Osteoblast (primary cell): ENCODE measurements at regions not wholly inside any gene's neighbourhood (a gene's known extent, or its start where the extent isn't known, plus 50 kb on each side); places are given as distances from the start of the nearest gene placed in this dataset.
A peak's percentile ranks its signal among the peaks of the same experiment; 100 is the strongest.

Source experiments
- DNase-seq: peaks from one replicate; pipeline ENCODE4 v3.0.0; 2011; ENCODE audit warnings: low spot score, mixed read lengths; ENCODE audit not compliant: insufficient read length; ENCODE audit errors: missing footprints
- H2AFZ ChIP-seq: 2 replicates; pipeline ENCODE4 v1.6.0; 2011; ENCODE audit warnings: mild to moderate bottlenecking, low read length
- H3K27ac ChIP-seq: 2 replicates; pipeline ENCODE4 v1.5.1; 2011; ENCODE audit warnings: mild to moderate bottlenecking, low read depth, low read length, moderate library complexity
- H3K27me3 ChIP-seq: 2 replicates; pipeline ENCODE4 v1.6.0; 2012; ENCODE audit warnings: mild to moderate bottlenecking, control low read depth, inconsistent platforms, low read length, moderate library complexity; ENCODE audit not compliant: insufficient read depth
- H3K36me3 ChIP-seq: 2 replicates; pipeline ENCODE4 v1.5.1; 2011; ENCODE audit warnings: mild to moderate bottlenecking, low read length, control low read depth, moderate library complexity; ENCODE audit not compliant: insufficient read depth
- H3K4me1 ChIP-seq: 2 replicates; pipeline ENCODE4 v1.5.1; 2011; ENCODE audit warnings: mild to moderate bottlenecking, low read length, control low read depth, moderate library complexity; ENCODE audit not compliant: insufficient read depth
- H3K4me2 ChIP-seq: 2 replicates; pipeline ENCODE4 v1.6.0; 2011; ENCODE audit warnings: mild to moderate bottlenecking, low read length; ENCODE audit not compliant: insufficient read depth
- H3K4me3 ChIP-seq: fragments of 200-600 bp; sonication (generic); 3 replicates; pipeline ENCODE4 v1.5.1; 2012; ENCODE audit warnings: mild to moderate bottlenecking, low read length, inconsistent platforms; ENCODE audit not compliant: insufficient read depth
- H3K79me2 ChIP-seq: 2 replicates; pipeline ENCODE4 v1.6.0; 2012; ENCODE audit warnings: mild to moderate bottlenecking, low read length, control low read depth, inconsistent platforms; ENCODE audit not compliant: insufficient read depth
- H3K9me3 ChIP-seq: 2 replicates; pipeline ENCODE4 v1.5.1; 2011; ENCODE audit warnings: low read depth, low read length, control low read depth
- H4K20me1 ChIP-seq: 2 replicates; pipeline ENCODE4 v1.6.0; 2012; ENCODE audit warnings: mild to moderate bottlenecking, low read length, control low read depth; ENCODE audit not compliant: insufficient read depth
- TF ChIP-seq, protein P1 (sequence below): IDR thresholded peaks from 2 replicates; pipeline ENCODE4 v1.5.1; 2011; ENCODE audit warnings: mild to moderate bottlenecking, low read depth, low read length, moderate library complexity; ENCODE audit errors: extremely low read depth

DNA sequence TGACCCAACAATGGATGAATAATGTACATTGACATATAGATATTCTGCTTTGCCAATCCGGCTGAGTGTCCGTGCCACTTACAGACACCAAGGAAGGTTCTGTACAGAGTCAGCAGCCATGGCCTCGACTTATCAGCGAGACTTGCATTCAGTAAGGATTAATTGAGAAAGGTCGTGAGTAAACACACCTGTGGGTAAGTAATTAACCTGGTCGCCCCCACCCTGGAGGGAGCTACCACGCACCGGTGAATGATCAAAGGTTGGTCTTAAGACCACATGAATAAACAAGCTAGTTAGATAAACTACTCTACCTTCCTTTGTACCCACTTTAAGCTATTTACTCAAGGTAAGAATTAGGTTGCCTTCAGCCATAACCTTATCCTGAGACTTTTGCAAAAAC, 66.5 kb upstream of the MFGE8 start:
- Histone ChIP-seq H3K27me3 (no peaks in the 10 kb centered on the region), H3K9me3 (no peaks in the 10 kb centered on the region), H3K4me3 (no peak overlapping the region), H3K27ac (no peak overlapping the region), H3K4me2 (no peak overlapping the region), H3K4me1 (peaks cover 24% of the 10 kb centered on the region), H4K20me1 (no peaks in the 10 kb centered on the region), H2AFZ (no peak overlapping the region), H3K79me2 (no peaks in the 10 kb centered on the region), H3K36me3 (no peaks in the 10 kb centered on the region)
- no peak for DNase-seq
- TF ChIP-seq, protein P1, sequence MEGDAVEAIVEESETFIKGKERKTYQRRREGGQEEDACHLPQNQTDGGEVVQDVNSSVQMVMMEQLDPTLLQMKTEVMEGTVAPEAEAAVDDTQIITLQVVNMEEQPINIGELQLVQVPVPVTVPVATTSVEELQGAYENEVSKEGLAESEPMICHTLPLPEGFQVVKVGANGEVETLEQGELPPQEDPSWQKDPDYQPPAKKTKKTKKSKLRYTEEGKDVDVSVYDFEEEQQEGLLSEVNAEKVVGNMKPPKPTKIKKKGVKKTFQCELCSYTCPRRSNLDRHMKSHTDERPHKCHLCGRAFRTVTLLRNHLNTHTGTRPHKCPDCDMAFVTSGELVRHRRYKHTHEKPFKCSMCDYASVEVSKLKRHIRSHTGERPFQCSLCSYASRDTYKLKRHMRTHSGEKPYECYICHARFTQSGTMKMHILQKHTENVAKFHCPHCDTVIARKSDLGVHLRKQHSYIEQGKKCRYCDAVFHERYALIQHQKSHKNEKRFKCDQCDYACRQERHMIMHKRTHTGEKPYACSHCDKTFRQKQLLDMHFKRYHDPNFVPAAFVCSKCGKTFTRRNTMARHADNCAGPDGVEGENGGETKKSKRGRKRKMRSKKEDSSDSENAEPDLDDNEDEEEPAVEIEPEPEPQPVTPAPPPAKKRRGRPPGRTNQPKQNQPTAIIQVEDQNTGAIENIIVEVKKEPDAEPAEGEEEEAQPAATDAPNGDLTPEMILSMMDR, result no peak

DNA sequence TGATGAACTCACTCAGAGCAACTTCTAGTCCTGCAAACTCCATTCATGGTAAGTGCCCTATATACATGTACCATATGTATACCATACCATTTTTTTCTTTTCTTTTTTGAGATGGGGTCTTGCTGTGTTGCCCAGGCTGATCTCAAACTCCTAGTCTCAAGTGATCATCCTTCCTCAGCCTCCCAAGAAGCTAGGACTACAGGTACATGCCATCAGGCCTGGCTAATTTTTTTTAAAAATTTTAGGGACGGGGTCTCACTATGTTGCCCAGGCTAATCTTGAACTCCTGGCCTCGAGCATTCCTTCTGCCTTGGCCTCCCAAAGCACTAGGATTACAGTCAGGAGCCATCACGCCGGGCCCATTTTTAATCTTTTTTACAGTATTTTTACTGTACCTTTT, 67.3 kb upstream of the MFGE8 start:
- H3K79me2 ChIP-seq, result no peaks in the 10 kb centered on the region
- no peak overlapping the region for H3K27ac ChIP-seq
- no peak for DNase-seq
- TF ChIP-seq, protein P1, result no peak
- no peaks in the 10 kb centered on the region for H3K27me3 ChIP-seq
- no peak overlapping the region for H3K4me3 ChIP-seq
- peaks cover 24% of the 10 kb centered on the region for H3K4me1 ChIP-seq
- H3K4me2 ChIP-seq, result no peak overlapping the region
- H2AFZ ChIP-seq, result no peak overlapping the region
- no peaks in the 10 kb centered on the region for H3K9me3 ChIP-seq
- H4K20me1 ChIP-seq, result no peaks in the 10 kb centered on the region
- no peaks in the 10 kb centered on the region for H3K36me3 ChIP-seq

DNA sequence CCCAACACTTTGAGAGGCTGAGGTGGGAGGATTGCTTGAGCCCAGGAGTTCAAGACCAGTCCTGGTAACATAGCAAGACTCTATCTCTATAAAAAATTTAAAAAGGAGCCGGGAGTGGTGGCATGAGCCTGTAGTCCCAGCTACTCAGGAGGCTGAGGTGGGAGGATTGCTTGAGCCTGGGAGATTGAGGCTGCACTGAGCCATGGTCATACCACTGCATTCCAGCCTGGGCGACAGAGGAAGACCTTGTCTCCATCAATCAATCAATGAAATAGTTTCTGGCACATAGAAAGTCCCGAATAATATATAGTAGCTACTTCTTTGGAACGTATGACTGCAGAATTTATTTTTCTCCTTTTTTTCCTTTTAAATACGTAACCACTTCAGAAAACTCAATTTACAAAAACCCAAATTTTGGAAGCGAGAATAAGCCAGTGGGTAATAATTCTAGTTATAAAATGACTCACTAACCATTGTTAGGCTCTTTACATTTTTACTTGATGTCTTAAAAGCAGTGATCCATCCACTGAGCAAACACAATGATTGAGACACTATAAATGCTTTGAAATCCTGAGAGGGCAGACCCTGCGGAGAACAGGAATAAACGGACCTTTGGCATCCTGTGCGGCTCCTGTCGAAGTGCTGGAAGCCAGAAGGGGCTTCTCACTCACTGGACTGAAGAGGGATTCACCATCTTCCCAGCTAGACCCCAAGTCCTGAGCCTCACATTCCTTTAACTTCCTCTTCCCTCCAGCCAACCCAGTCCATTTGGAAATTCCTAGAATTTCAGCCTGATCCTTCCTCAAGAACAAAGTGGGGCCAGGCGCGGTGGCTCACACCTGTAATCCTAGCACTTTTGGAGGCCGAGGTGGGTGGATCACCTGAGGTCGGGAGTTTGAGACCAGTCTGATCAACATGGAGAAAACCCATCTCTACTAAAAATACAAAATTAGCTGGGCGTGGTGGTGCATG, 68.4 kb upstream of the MFGE8 start:
- no peaks in the 10 kb centered on the region for H3K27me3 ChIP-seq
- H3K4me2 ChIP-seq, result peak overlapping the region; percentile 53
- H3K4me1 ChIP-seq, result peaks cover 24% of the 10 kb centered on the region
- no peaks in the 10 kb centered on the region for H4K20me1 ChIP-seq
- TF ChIP-seq, protein P1, result no peak
- H3K79me2 ChIP-seq, result no peaks in the 10 kb centered on the region
- no peaks in the 10 kb centered on the region for H3K36me3 ChIP-seq
- H2AFZ ChIP-seq, result peak overlapping the region; percentile 44
- peak; percentile 86 for DNase-seq
- peak overlapping the region; percentile 2 for H3K4me3 ChIP-seq
- peak overlapping the region; percentile 86 for H3K27ac ChIP-seq
- no peaks in the 10 kb centered on the region for H3K9me3 ChIP-seq

DNA sequence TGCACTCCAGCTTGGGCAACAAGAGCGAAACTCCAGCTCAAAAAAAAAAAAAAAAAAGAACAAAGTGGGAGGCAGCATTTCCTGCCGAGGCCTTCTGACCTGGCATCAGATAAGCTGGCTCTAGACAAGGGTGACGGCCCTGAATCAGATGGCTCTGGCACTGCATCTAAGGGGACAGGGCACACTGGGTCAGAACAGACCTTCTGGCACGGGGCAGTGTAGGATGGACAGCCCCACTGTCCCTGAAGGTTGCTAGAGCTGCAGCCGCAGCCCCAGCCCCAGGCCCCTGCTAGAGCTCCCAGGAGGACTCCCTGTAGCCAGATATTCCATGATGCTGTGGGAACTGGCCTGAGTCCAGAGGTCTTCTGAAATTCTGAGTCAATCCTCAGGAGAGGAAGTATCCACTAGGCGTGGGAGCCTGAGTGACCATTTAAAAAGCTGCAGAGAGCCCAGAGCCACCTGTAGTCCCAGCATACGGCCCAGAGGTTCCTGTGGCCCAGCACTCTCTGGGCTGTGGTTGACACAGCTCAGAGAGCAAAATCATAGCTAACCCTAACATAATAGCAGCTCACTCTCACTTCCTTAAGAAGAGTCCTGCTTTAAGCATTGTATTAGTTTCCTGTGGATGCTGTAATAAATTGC, 69.2 kb upstream of the MFGE8 start:
- H3K36me3 ChIP-seq, result no peaks in the 10 kb centered on the region
- H3K79me2 ChIP-seq, result no peaks in the 10 kb centered on the region
- no peaks in the 10 kb centered on the region for H3K9me3 ChIP-seq
- H3K4me1 ChIP-seq, result peaks cover 26% of the 10 kb centered on the region
- peak; percentile 93 for DNase-seq
- H3K27ac ChIP-seq, result peak overlapping the region; percentile 86
- peak overlapping the region; percentile 56 for H2AFZ ChIP-seq
- TF ChIP-seq, protein P1, result no peak
- H3K4me3 ChIP-seq, result no peak overlapping the region
- H3K27me3 ChIP-seq, result no peaks in the 10 kb centered on the region
- peak overlapping the region; percentile 53 for H3K4me2 ChIP-seq
- no peaks in the 10 kb centered on the region for H4K20me1 ChIP-seq
